Tibial nerve (tissue), 4 donors: ENCODE measurements at regions not wholly inside any gene's neighbourhood (a gene's known extent, or its start where the extent isn't known, plus 50 kb on each side); places are given as distances from the start of the nearest gene placed in this dataset.

ENCODE experiments used
- DNase-seq, 2 donors: peaks; one replicate each; pipeline ENCODE4 v3.0.0-alpha.2; 2019; ENCODE audit warnings: low spot score in 2 of 2
- H3K27ac ChIP-seq, 4 donors: fragments of 200-600 bp; sonication (generic) in 3 of 4; one replicate each; pipeline ENCODE4 v1.5.1; 2017 to 2019; ENCODE audit warnings: mild to moderate bottlenecking in 1 of 4
- H3K27me3 ChIP-seq, 2 donors: fragments of 200-600 bp; sonication (generic) in 1 of 2; one replicate each; pipeline versions ENCODE4 v1.5.1 to v1.6.0; 2017 to 2019
- H3K36me3 ChIP-seq, 3 donors: fragments of 200-600 bp; sonication (generic); one replicate each; pipeline ENCODE4 v1.5.1; 2018 to 2019
- H3K4me1 ChIP-seq, 4 donors: fragments of 200-600 bp; sonication (generic) in 3 of 4; one replicate each; pipeline ENCODE4 v1.5.1; 2017 to 2019
- H3K4me3 ChIP-seq, 4 donors: fragments of 200-600 bp; sonication (generic) in 3 of 4; one replicate each; pipeline ENCODE4 v1.5.1; 2017 to 2019; ENCODE audit warnings: mild to moderate bottlenecking in 1 of 4, moderate library complexity in 1 of 4
- H3K9me3 ChIP-seq, 4 donors: fragments of 200-600 bp; sonication (generic) in 3 of 4; one replicate each; pipeline ENCODE4 v1.5.1; 2017 to 2019
- CTCF ChIP-seq, 5 experiments: fragments of 200-600 bp in 3 of 5; fragments of 450-650 bp in 2 of 5; sonication (generic) in 3 of 5; IDR thresholded peaks; one replicate each; pipeline ENCODE4 v1.5.1; 2016 to 2019; ENCODE audit warnings: antibody characterized with exemption in 5 of 5, mild to moderate bottlenecking in 3 of 5, moderate library complexity in 2 of 5
- EP300 ChIP-seq, 2 donors: sonication (generic); formaldehyde crosslinking; IDR thresholded peaks; one replicate each; pipeline ENCODE4 v1.6.1; 2017; ENCODE audit warnings: antibody characterized with exemption in 2 of 2, mild to moderate bottlenecking in 1 of 2
- POLR2A ChIP-seq, 2 donors: fragments of 450-650 bp; IDR thresholded peaks; one replicate each; pipeline ENCODE4 v1.6.1; 2017; ENCODE audit warnings: antibody characterized with exemption in 2 of 2, mild to moderate bottlenecking in 2 of 2, moderate library complexity in 2 of 2
- WGBS, 2 donors: methylation state at CpG; one replicate each; pipeline ENCODE4 v1.1.5; 2018; 5-methylcytosine and 5-hydroxymethylcytosine counted together

GRCh38 chr6:188821-189655 is 103.2 kb upstream of the DUSP22 start:
- no peak overlapping the region for H3K4me3 ChIP-seq
- no peak overlapping the region for H3K27ac ChIP-seq
- WGBS, 2 donors = 23 to 28% methylated on average over 13 of the region's 13 CpGs
- peak; percentile 84 to 89 for DNase-seq
- no peaks in the 10 kb centered on the region for H3K27me3 ChIP-seq
- TF ChIP-seq CTCF (IDR thresholded peaks at IDR 0.05) (peak; percentile 76 to 90 (median 82)), POLR2A (IDR thresholded peaks at IDR 0.05) (no peak)
- H3K36me3 ChIP-seq = no peaks in the 10 kb centered on the region
- peaks cover 0 to 11% (median 0%) of the 10 kb centered on the region in 4 donors for H3K4me1 ChIP-seq
- H3K9me3 ChIP-seq = no peaks in the 10 kb centered on the region

- no peak for DNase-seq
- TF ChIP-seq POLR2A (IDR thresholded peaks at IDR 0.05) (no peak), CTCF (IDR thresholded peaks at IDR 0.05) (no peak), EP300 (IDR thresholded peaks at IDR 0.05) (no peak)
- Histone ChIP-seq H3K27ac (no peak overlapping the region), H3K36me3 (no peaks in the 10 kb centered on the region), H3K4me3 (no peak overlapping the region), H3K4me1 (peaks cover 0 to 11% (median 0%) of the 10 kb centered on the region in 4 donors), H3K9me3 (no peaks in the 10 kb centered on the region), H3K27me3 (no peaks in the 10 kb centered on the region)
- 58 to 69% methylated on average over 8 of the region's 8 CpGs for WGBS, 2 donors
Observed at GRCh38 chr6:189676-190075, 102.6 kb upstream of the DUSP22 start.

GRCh38 chr6:190596-191395 is 101.5 kb upstream of the DUSP22 start:
- Histone ChIP-seq H3K27me3 (no peaks in the 10 kb centered on the region), H3K4me1 (peaks cover 0 to 17% (median 0%) of the 10 kb centered on the region in 4 donors), H3K9me3 (no peaks in the 10 kb centered on the region), H3K27ac (no peak overlapping the region), H3K4me3 (no peak overlapping the region), H3K36me3 (no peaks in the 10 kb centered on the region)
- no peak for DNase-seq
- WGBS, 2 donors = 85 to 90% methylated on average over 10 to 11 of the region's 11 CpGs
- TF ChIP-seq POLR2A (IDR thresholded peaks at IDR 0.05) (no peak), CTCF (IDR thresholded peaks at IDR 0.05) (no peak), EP300 (IDR thresholded peaks at IDR 0.05) (no peak)

- Histone ChIP-seq H3K4me3 (no peak overlapping the region), H3K4me1 (peaks cover 0 to 23% (median 0%) of the 10 kb centered on the region in 4 donors), H3K36me3 (no peaks in the 10 kb centered on the region), H3K27me3 (no peaks in the 10 kb centered on the region), H3K27ac (no peak overlapping the region), H3K9me3 (no peaks in the 10 kb centered on the region)
- DNase-seq = no peak
- WGBS, 2 donors = 84 to 87% methylated on average over 11 of the region's 11 CpGs
- no peak for TF ChIP-seq CTCF (IDR thresholded peaks at IDR 0.05)
- no peak for TF ChIP-seq POLR2A (IDR thresholded peaks at IDR 0.05)
- no peak for TF ChIP-seq EP300 (IDR thresholded peaks at IDR 0.05)
Observed at GRCh38 chr6:191487-192312, 100.6 kb upstream of the DUSP22 start.
